ENCODE measurements at regions not wholly inside any gene's neighbourhood (a gene's known extent, or its start where the extent isn't known, plus 50 kb on each side); places are given as distances from the start of the nearest gene placed in this dataset.
"Not testable (repeated sequence)": the region's sequence is repeated elsewhere in the genome, so short reads cannot be mapped to it uniquely, and the experiment has no call there.

GRCh38 chr2:142649581-142649980 is 227.9 kb upstream of the KYNU start:
- DNase-seq (ENCODE audit: low spot score), result no peak

DNA sequence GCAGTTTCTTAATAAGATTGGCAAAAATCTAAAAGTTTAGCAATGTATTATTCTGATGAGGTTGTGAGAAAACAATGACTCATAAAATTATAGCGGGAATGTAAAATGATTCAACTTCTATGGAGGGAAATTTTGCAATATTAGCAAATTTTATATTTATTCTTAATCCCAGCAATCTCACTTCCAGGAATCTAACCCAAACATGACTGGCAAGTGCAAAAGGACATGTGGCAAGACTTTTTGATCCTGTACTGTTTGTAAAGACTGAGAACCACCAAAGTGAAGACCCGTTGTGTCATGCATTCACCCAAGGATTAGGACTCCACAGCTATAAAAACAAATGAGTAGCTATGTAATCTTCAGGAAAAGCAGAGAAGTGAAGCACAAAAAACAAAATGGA is 234.8 kb upstream of the KYNU start:
- no peak for DNase-seq (ENCODE audit: low spot score)

- no peak for DNase-seq (ENCODE audit: low spot score)
Observed at GRCh38 chr2:142629193-142629592, 248.3 kb upstream of the KYNU start.

DNA sequence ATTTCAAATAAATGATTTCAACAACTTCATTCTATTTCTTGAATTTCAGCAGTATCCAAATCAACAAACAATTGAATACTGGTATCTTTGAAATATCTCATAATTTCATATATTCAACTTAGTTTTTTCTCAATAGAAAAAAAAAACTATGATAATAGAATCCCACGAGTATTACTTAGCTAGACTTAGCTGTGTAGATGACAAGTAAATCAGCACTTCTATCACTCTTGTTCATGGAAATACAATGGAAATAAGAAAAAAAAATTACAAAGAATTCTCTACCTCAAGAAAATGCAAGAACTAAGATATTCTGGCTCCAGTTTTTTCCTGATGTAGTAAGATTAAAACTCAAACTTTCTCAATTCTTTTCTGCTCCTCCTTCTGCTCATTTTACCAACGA is 256.2 kb upstream of the KYNU start:
- DNase-seq (ENCODE audit: low spot score), result no peak

DNA sequence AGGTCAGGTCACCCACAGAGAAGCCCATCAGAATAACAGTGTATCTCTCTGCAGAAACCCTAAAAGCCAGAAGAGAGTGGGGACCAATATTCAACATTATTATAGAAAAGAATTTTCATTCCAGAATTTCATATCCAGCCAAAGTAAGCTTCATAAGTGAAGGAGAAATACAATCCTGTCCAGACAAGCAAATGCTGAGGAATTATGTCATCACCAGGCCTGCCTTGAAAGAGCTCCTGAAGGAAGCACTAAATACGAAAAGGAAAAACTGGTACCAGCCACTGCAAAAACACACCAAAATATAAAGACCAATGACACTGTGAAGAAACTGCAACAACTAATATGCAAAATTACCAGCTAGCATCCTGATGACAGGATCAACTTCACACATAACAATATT is 260.0 kb upstream of the KYNU start:
- DNase-seq (ENCODE audit: low spot score), result no peak

GRCh38 chr2:142615876-142616275 is 261.6 kb upstream of the KYNU start:
- DNase-seq (ENCODE audit: low spot score), result no peak

DNA sequence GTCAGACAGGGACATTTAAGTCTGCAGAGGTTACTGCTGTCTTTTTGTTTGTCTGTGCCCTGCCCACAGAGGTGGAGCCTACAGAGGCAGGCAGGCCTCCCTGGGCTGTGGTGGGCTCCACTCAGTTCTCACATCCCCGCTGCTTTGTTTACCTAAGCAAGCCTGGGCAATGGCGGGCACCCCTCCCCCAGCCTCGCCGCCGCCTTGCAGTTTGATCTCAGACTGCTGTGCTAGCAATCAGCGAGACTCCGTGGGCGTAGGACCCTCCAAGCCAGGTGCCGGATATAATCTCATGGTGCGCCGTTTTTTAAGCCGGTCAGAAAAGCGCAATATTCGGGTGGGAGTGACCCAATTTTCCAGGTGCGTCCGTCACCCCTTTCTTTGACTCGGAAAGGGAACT is 264.3 kb upstream of the KYNU start:
- not testable (repeated sequence) for DNase-seq (ENCODE audit: low spot score)

DNA sequence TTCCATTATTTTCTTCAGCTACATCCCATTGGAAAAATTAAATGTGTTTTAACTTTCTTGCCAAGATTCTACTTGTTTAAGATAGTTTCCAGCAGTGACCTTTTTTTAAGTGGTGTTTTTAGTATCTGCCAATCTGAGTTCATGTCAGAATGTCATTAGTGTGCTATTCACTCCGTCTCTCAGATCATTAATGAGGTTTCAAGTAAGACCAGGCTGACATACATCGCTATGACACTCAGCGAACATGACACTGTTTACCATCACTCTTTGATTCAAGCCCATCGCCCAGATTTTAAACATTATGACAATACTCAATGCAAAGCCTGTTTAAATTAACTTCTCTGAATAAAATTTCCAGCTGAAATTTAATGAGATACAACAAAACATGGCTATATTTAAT is 272.0 kb upstream of the KYNU start:
- DNase-seq (ENCODE audit: low spot score), result no peak

DNA sequence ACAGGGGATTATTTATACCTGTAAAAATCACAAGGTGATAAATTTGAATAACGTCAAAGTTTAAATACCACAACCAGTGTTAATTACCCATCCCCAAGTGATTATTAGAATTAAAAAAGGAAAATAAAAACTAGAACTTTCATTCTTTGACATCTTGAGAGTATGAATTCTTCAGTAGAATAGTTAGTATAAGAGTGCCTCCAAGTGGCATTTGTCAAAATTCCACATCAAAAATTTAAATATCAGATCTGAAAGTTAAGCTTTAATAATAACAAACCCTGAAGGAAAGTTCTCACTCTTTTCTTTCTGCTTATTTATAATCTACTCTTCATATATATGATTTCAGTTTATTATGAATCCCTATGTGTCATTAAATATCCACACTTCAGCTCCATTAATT is 273.7 kb upstream of the KYNU start:
- DNase-seq (ENCODE audit: low spot score), result no peak

- DNase-seq (ENCODE audit: low spot score), result no peak
Observed at GRCh38 chr2:142602418-142602989, 275.0 kb upstream of the KYNU start.

- DNase-seq (ENCODE audit: low spot score), result no peak
Observed at GRCh38 chr2:142601794-142602193, 275.7 kb upstream of the KYNU start.

DNA sequence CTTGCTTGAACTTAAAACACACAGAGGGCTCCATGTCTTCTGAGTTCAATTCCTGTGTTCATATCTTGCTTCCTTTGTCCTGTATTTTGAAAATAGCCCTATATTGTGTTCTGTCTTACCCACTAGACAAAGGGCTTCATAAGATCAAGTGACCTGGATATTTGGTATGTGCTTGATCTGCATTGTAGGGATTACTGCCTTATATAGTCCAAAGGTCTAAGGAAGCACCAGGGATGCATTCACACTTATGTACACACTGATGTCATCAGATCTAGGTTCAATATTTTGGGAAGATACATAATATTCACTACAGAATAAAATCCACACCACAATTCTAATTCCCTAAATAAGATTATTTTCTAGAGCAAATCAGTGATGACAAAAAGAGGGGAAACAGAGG is 278.0 kb upstream of the KYNU start:
- no peak for DNase-seq (ENCODE audit: low spot score)

DNA sequence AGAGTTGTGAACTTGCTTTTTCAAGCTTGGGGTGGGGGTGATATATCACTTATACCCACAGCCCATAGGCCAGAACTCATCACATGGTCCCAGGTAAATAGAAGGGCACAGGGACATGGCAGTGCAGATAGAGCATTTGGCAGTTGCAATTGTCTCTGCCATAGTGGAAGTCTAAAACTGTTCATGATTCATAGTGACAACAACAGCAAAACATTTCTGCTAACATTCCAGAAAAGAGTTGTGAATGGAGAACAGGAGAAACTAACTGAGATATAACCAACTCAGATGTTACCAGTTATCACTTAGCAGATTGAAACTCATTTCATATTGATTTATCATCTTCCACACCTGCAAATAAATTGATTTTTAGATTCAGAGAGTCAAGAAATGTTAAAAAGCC is 278.6 kb upstream of the KYNU start:
- DNase-seq (ENCODE audit: low spot score), result no peak

- DNase-seq (ENCODE audit: low spot score), result no peak
Observed at GRCh38 chr2:142596334-142597088, 281.0 kb upstream of the KYNU start.

- no peak for DNase-seq (ENCODE audit: low spot score)
Observed at GRCh38 chr2:142594935-142595334, 282.5 kb upstream of the KYNU start.

DNA sequence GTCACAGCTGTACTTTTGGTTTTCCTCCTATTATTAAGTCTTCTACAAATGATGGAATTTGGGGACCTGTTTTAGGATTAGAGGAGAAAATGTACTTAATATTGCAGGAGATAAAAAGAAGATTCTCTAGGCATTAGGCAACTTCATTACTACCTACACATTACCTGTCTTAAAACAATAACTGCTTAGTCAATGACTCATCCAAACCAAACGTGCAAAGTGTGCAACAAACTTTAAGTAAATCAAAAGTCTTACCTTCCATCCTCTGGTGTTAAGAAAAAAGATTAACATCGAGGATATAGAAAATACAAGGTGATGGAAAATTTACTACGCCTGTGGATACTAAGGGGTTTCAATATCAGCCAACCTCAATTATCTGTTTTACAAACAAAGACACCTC is 285.3 kb upstream of the KYNU start:
- no peak for DNase-seq (ENCODE audit: low spot score)

DNA sequence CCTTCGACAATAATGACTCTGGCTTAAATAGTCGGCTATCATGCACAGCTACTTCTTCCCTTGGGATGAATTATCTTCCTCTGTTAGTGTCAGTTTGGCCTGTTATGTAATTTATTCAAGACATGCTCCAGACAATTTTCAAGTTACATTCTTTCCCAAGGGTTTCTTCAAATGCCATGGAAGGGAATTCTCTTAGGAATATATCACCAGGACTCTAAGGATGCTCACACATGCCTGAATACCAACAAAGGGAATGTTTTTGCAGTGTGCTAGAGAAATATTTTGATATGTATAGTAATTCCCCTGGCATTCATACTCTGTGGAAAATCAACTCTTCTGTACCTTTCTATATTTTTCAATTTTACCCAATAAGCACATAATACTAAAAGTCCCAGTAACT is 286.0 kb upstream of the KYNU start:
- DNase-seq (ENCODE audit: low spot score), result no peak

- DNase-seq (ENCODE audit: low spot score), result no peak
Observed at GRCh38 chr2:142588269-142588668, 289.2 kb upstream of the KYNU start.

DNA sequence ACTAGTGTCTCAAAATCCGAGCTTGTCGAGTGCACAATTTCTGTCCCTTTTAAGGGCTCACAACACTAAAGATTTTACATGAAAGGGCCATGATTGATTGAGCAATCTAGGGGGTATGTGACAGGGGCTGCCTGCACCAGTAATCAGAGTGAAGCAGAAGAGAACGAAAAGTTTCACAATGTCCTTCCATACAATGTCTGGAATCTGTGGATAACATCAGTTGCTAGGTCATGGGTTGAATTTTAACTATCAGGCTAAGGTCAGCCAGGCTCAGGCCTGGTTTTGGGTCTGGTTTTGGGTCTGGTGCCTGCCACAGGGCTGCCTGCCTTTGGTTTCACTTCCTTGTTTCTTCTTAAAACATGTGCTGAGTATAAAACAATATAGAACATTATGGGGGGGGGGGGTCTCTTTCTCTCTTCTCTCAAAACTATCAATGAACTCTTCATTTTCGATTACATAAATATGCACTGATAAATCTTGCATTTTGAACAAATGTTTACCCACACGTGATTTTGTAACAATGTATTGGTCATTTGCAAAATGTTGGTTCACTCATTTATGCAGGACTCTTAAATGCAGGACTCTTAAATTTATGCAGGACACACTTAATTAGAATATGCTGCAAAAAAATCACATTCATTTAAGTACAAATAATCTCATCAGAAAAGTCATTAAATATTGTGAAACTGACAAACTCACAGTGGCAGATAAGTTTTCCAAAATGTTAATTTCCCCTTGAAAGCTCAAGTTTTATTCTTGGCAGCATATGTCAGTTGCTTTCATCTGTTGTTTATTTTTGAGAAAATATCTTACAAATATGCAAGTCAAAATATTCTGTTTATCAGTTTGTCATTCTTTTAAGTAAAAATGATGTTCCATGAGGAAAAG is 290.5 kb upstream of the KYNU start:
- no peak for DNase-seq (ENCODE audit: low spot score)

GRCh38 chr2:142585785-142586184 is 291.7 kb upstream of the KYNU start:
- no peak for DNase-seq (ENCODE audit: low spot score)

- DNase-seq (ENCODE audit: low spot score), result no peak
Observed at GRCh38 chr2:142582317-142582716, 295.1 kb upstream of the KYNU start.

DNA sequence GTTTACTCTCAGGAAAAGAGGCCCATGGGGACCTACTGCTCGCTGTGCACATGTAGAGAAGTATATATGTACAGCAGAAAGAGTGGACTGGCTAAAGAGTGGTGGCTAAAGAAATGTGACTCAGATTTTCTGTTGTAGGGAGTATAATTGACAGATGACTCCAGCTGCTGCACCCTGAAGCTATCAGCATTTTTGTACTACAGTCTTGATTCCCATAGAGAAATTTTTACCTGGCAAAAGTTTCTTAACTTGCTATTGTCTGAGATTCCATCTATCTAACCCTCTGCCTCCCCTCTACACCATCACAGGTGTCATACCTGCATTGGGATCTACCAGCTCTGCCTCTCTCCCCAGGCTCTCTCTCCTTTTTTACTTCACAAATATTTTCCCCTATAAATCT is 296.0 kb upstream of the KYNU start:
- DNase-seq (ENCODE audit: low spot score), result no peak

GRCh38 chr2:142580691-142581090 is 296.8 kb upstream of the KYNU start:
- DNase-seq (ENCODE audit: low spot score), result no peak
